Cardiac fibroblast (primary cell): ENCODE measurements at regions not wholly inside any gene's neighbourhood (a gene's known extent, or its start where the extent isn't known, plus 50 kb on each side); places are given as distances from the start of the nearest gene placed in this dataset.

Experiments used
- DNase-seq, 2 donors: peaks; one replicate each; pipeline versions ENCODE4 v3.0.0 to v3.0.0-alpha.2; 2010; ENCODE audit warnings: low read depth in 2 of 2
- H3K4me3 ChIP-seq, 2 donors: replicated peaks in 1 of 2; 1 replicate in 1 of 2; 2 replicates in 1 of 2; pipeline ENCODE4 v1.5.1; 2011; ENCODE audit warnings: low read depth in 2 of 2, low read length in 2 of 2, mild to moderate bottlenecking in 2 of 2, moderate library complexity in 1 of 2
- TF ChIP-seq, protein P1 (sequence below): IDR thresholded peaks from one replicate; pipeline ENCODE4 v1.5.1; 2011; ENCODE audit warnings: low read depth, mild to moderate bottlenecking, low read length, inconsistent platforms

DNA sequence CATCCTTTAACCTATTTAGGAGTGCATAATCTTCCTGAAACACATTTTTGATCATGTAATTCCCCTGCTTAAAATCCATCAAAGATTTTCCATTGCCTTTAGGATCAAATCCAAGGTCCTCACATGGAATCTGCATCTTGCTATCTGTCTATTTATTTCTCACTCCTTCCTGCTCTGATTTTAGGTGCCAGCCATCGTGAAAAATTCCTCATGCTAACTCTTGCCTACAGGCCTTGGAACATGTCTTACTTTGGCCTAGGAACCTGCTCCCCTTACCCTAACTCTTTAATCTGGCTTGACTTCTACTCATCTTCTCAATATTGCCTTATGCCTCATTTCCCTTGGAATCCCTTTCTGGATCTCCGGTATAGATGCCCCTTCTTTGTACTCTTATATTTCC is 1074.3 kb downstream of the TTLL7 start:
- no peak overlapping the region for H3K4me3 ChIP-seq
- DNase-seq = no peak
- TF ChIP-seq, protein P1, sequence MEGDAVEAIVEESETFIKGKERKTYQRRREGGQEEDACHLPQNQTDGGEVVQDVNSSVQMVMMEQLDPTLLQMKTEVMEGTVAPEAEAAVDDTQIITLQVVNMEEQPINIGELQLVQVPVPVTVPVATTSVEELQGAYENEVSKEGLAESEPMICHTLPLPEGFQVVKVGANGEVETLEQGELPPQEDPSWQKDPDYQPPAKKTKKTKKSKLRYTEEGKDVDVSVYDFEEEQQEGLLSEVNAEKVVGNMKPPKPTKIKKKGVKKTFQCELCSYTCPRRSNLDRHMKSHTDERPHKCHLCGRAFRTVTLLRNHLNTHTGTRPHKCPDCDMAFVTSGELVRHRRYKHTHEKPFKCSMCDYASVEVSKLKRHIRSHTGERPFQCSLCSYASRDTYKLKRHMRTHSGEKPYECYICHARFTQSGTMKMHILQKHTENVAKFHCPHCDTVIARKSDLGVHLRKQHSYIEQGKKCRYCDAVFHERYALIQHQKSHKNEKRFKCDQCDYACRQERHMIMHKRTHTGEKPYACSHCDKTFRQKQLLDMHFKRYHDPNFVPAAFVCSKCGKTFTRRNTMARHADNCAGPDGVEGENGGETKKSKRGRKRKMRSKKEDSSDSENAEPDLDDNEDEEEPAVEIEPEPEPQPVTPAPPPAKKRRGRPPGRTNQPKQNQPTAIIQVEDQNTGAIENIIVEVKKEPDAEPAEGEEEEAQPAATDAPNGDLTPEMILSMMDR = no peak

DNA sequence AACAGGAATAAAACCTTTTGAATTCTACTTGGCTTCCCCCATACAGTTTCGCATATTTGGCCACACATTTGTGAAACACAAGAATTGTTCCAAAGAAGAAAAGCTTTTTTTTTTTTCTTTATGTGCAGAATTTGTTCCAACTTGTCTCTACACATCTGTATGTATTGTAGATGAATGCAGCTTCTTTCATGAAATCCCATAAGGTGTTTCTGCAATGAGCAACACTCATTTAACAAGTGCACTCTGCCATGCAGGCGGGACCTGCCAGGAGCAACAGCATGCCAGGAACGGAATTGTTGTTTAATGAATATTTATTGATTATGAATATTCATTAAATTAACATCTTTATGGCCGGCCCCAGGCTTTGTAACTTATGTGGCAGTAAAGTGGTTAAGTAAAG is 1075.0 kb downstream of the TTLL7 start:
- no peak overlapping the region for H3K4me3 ChIP-seq
- TF ChIP-seq, protein P1 = no peak
- DNase-seq = no peak

DNA sequence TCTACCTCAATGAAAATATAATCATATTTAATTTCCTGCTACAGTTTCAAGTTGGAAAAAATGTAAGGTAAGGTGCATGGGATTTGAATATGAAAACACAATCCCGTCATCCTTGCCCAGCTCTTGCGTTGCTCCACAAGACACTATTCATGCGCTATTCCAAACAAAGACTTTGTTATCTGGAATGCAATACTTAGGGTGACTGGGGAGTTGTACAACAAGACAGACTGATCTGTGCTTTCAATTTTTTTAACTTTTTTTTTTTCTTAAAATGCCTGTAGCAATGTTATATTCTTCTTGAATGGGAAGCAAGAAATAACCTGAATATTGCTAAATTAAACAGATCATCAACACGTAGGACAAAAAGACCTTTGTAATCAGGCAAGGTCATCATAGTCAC is 1077.2 kb downstream of the TTLL7 start:
- TF ChIP-seq, protein P1 = no peak
- no peak overlapping the region for H3K4me3 ChIP-seq
- DNase-seq = no peak

DNA sequence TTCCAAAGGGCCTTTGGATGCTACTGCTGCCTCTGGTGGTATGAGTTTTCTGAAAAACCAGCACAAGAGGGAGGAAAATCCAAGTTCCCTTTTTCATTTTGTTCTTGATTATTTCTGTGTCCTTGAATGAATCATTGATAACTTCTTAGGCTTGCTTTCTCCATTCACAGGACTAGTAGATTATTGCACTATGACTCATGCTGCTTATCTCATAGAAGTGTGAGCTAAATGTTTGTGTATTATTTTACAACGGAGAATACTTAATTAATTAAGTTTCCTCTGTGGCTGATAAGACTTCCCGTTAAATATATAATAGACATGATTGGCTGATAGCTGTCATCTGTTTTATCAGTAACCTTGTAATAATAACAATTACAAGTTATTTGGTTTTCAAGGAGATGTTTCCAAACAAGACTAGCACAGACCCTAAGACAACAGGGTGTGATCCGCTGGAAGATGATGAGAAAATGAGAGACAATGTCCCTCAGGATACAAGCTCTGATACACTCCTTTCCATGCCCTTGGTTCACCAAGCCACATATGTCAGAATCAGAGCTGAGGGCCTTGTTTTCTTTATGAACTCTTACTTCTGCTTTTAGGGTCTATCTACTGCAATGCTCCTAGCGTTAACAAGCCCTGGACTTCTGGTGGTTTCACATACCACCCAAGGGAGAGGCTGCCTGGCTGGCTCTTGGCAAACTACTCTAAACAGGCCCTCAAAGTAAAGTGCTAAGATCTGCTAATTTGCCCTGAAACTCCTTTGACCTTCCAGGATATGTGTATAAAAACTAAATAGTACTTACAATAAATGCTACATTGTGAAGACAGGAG is 1078.3 kb downstream of the TTLL7 start:
- DNase-seq = peak in 1 of 2 donors; percentile 27
- TF ChIP-seq, protein P1 = no peak
- no peak overlapping the region for H3K4me3 ChIP-seq

DNA sequence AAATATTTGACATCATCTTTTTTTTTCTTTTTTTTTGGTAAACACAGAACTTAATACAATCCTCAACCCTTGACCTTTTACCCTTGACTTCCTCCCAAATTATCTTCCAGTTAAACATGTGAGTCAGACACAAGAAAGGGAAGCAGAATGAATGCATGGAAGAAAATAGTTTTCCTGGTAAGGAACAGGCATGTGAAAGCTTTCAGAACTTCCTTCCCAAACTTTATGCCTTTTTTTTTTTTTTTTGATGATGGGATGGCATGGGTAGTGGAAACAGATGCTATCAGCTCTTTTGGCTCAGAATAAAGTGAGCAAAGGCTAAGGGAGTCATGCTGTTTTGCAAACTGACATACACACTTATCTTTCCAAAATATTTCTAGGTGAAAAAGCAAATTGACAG is 1079.1 kb downstream of the TTLL7 start:
- TF ChIP-seq, protein P1 = no peak
- peak in 1 of 2 donors; percentile 41 for DNase-seq
- no peak overlapping the region for H3K4me3 ChIP-seq

DNA sequence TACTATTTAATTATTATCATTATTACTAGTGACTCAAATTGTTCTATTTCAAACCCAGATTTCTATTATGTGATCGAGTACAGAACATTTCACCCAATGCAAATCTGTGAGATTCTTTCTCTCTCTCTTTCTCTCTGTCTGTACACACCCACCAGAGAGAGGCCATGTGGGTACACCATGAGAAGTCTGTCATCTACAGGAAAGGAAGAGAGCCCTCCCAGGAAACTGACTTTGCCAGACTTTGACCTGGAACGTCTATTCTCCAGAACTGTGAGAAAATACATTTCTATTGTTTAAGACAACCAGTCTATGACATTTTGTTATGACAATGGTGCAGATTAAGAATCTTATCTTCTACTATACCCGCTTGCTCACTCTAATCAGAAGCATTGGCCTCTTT is 1091.6 kb downstream of the TTLL7 start:
- no peak overlapping the region for H3K4me3 ChIP-seq
- TF ChIP-seq, protein P1 = no peak
- DNase-seq = no peak
